ENCODE measurements at regions not wholly inside any gene's neighbourhood (a gene's known extent, or its start where the extent isn't known, plus 50 kb on each side); places are given as distances from the start of the nearest gene placed in this dataset.

DNA sequence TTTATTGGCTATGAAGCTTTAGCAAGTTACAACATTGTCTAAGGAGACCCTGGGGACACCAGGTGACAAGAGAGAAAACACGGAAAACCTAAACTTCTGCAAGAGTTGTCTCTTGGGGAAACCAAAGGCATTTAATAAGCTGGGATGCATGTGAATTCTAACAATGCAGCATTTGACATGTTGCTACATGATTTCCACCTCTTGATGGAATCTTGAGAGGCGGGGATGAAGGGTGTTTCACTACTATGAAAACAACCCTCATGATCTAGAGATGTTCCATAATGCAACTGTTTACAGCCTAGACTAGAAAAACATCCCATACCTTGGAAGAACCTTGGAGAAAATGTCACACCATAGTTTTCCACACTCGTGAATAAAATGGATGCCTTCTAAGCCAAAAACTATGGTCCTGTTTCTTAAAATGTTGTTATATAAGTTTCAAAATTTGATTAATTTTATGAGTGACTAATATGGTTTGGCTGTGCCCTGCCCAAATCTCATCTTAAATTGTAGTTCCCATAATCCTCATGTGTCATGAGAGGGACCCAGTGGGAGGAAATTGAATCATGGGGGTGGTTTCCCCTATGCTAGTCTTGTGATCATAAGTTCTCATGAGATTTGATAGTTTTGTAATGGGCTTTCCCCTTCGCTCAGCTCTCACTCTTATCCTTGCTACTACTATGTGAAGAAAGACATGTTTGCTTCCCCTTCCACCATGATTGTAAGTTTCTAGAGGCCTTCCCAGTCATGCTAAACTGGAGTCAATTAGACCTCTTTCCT lies 164.6 kb downstream of the TNFSF13B start:
- no peak for DNase-seq
- Mint-ChIP-seq H3K27me3 (ENCODE audit: unreplicated experiment) (no peaks in the 10 kb centered on the region), H3K4me1 (ENCODE audit: low read depth, unreplicated experiment) (no peaks in the 10 kb centered on the region), H3K9me3 (ENCODE audit: low read depth, unreplicated experiment) (no peaks in the 10 kb centered on the region), H3K36me3 (ENCODE audit: insufficient read depth, unreplicated experiment) (no peaks in the 10 kb centered on the region), H3K27ac (ENCODE audit: unreplicated experiment) (no peak overlapping the region), H3K4me3 (ENCODE audit: low read depth, unreplicated experiment) (no peak overlapping the region)
- TF ChIP-seq CTCF (IDR thresholded peaks at IDR 0.05; ENCODE audit: unreplicated experiment), result no peak
- no TSS peak for BruUV-seq (replicated peaks)
- intact Hi-C loops (cut with micrococcal nuclease; ENCODE audit: unreplicated experiment), result no loop called here
- CTCF ChIA-PET, result no interaction called here

- intact Hi-C loops (cut with micrococcal nuclease; ENCODE audit: unreplicated experiment), result no loop called here
- BruUV-seq (replicated peaks), result no TSS peak
- CTCF ChIA-PET, result no interaction called here
- Mint-ChIP-seq H3K27me3 (ENCODE audit: unreplicated experiment) (no peaks in the 10 kb centered on the region), H3K27ac (ENCODE audit: unreplicated experiment) (no peak overlapping the region), H3K36me3 (ENCODE audit: insufficient read depth, unreplicated experiment) (no peaks in the 10 kb centered on the region), H3K4me3 (ENCODE audit: low read depth, unreplicated experiment) (no peak overlapping the region), H3K9me3 (ENCODE audit: low read depth, unreplicated experiment) (no peaks in the 10 kb centered on the region), H3K4me1 (ENCODE audit: low read depth, unreplicated experiment) (no peaks in the 10 kb centered on the region)
- no peak for DNase-seq
- TF ChIP-seq CTCF (IDR thresholded peaks at IDR 0.05; ENCODE audit: unreplicated experiment), result no peak
Observed at GRCh38 chr13:108435393-108436149, 166.1 kb downstream of the TNFSF13B start.

GRCh38 chr13:108437496-108437895 lies 168.0 kb downstream of the TNFSF13B start:
- intact Hi-C loops (cut with micrococcal nuclease; ENCODE audit: unreplicated experiment), result no loop called here
- no peak for TF ChIP-seq CTCF (IDR thresholded peaks at IDR 0.05; ENCODE audit: unreplicated experiment)
- CTCF ChIA-PET, result no interaction called here
- Mint-ChIP-seq H3K4me1 (ENCODE audit: low read depth, unreplicated experiment) (no peaks in the 10 kb centered on the region), H3K27ac (ENCODE audit: unreplicated experiment) (no peak overlapping the region), H3K27me3 (ENCODE audit: unreplicated experiment) (no peaks in the 10 kb centered on the region), H3K4me3 (ENCODE audit: low read depth, unreplicated experiment) (no peak overlapping the region), H3K9me3 (ENCODE audit: low read depth, unreplicated experiment) (no peaks in the 10 kb centered on the region), H3K36me3 (ENCODE audit: insufficient read depth, unreplicated experiment) (no peaks in the 10 kb centered on the region)
- no peak for DNase-seq
- no TSS peak for BruUV-seq (replicated peaks)

DNA sequence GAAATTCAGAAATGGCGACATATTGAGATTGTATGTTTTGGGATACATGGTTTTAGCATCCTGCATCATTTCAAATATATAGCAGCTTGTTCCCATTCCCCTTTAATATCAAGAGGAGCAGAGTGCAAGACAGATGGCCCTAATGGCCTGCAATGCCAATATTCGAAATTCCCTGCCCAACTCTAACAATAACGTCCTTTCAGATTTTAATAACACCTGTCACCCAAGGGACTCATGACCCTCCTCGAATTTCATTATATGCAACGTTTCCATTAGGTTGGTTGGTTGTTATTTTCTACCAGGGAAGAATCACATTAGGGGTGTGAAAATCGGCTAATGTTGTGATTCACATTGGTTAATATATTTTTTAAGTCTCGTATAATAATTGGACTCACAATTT lies 170.0 kb downstream of the TNFSF13B start:
- BruUV-seq (replicated peaks), result no TSS peak
- Mint-ChIP-seq H3K4me1 (ENCODE audit: low read depth, unreplicated experiment) (no peaks in the 10 kb centered on the region), H3K27me3 (ENCODE audit: unreplicated experiment) (no peaks in the 10 kb centered on the region), H3K36me3 (ENCODE audit: insufficient read depth, unreplicated experiment) (no peaks in the 10 kb centered on the region), H3K9me3 (ENCODE audit: low read depth, unreplicated experiment) (no peaks in the 10 kb centered on the region), H3K27ac (ENCODE audit: unreplicated experiment) (no peak overlapping the region), H3K4me3 (ENCODE audit: low read depth, unreplicated experiment) (no peak overlapping the region)
- TF ChIP-seq CTCF (IDR thresholded peaks at IDR 0.05; ENCODE audit: unreplicated experiment), result no peak
- no peak for DNase-seq
- intact Hi-C loops (cut with micrococcal nuclease; ENCODE audit: unreplicated experiment), result no loop called here
- CTCF ChIA-PET, result no interaction called here

Data from Calu3 (cell line).